ENCODE measurements at regions not wholly inside any gene's neighbourhood (a gene's known extent, or its start where the extent isn't known, plus 50 kb on each side); places are given as distances from the start of the nearest gene placed in this dataset.
"Not testable (repeated sequence)": the region's sequence is repeated elsewhere in the genome, so short reads cannot be mapped to it uniquely, and the experiment has no call there.

- no peak for ATAC-seq
Observed at GRCh38 chr7:51645702-51646298, 329.2 kb upstream of the COBL start.

GRCh38 chr7:51645255-51645654 lies 328.6 kb upstream of the COBL start:
- ATAC-seq = no peak

- ATAC-seq = no peak
Observed at GRCh38 chr7:51644216-51644615, 327.6 kb upstream of the COBL start.

- ATAC-seq = no peak
Observed at GRCh38 chr7:51640841-51641240, 324.2 kb upstream of the COBL start.

GRCh38 chr7:51639661-51640334 lies 323.2 kb upstream of the COBL start:
- ATAC-seq = no peak

GRCh38 chr7:51636503-51636902 lies 319.9 kb upstream of the COBL start:
- ATAC-seq = no peak

- ATAC-seq = no peak
Observed at GRCh38 chr7:51635775-51636174, 319.2 kb upstream of the COBL start.

GRCh38 chr7:51634538-51634937 lies 317.9 kb upstream of the COBL start:
- ATAC-seq = no peak

- ATAC-seq = no peak
Observed at GRCh38 chr7:51634025-51634424, 317.4 kb upstream of the COBL start.

GRCh38 chr7:51633596-51633995 lies 317.0 kb upstream of the COBL start:
- no peak for ATAC-seq

GRCh38 chr7:51633006-51633405 lies 316.4 kb upstream of the COBL start:
- no peak for ATAC-seq

GRCh38 chr7:51630933-51631332 lies 314.3 kb upstream of the COBL start:
- ATAC-seq = no peak

- no peak for ATAC-seq
Observed at GRCh38 chr7:51629206-51629605, 312.6 kb upstream of the COBL start.

GRCh38 chr7:51621956-51622355 lies 305.3 kb upstream of the COBL start:
- ATAC-seq = no peak

GRCh38 chr7:51620706-51621105 lies 304.1 kb upstream of the COBL start:
- ATAC-seq = no peak

- no peak for ATAC-seq
Observed at GRCh38 chr7:51619880-51620279, 303.3 kb upstream of the COBL start.

- no peak for ATAC-seq
Observed at GRCh38 chr7:51617686-51618085, 301.1 kb upstream of the COBL start.

GRCh38 chr7:51613911-51614357 lies 297.3 kb upstream of the COBL start:
- ATAC-seq = no peak

- ATAC-seq = no peak
Observed at GRCh38 chr7:51611937-51612336, 295.3 kb upstream of the COBL start.

GRCh38 chr7:51607447-51607846 lies 290.8 kb upstream of the COBL start:
- ATAC-seq = no peak

- no peak for ATAC-seq
Observed at GRCh38 chr7:51606601-51607154, 290.1 kb upstream of the COBL start.

GRCh38 chr7:51602376-51602775 lies 285.8 kb upstream of the COBL start:
- ATAC-seq = no peak

- ATAC-seq = no peak
Observed at GRCh38 chr7:51601461-51601860, 284.9 kb upstream of the COBL start.

GRCh38 chr7:51599935-51600334 lies 283.3 kb upstream of the COBL start:
- ATAC-seq = not testable (repeated sequence)

GRCh38 chr7:51593628-51594027 lies 277.0 kb upstream of the COBL start:
- ATAC-seq = no peak

All from activated CD4-positive, CD25-positive, alpha-beta regulatory T cell treated with anti-CD3 and anti-CD28 coated beads, Interleukin-2, amount 50 U/mL, for 24 hours (primary cell).